HG02870 (cell line): ENCODE measurements at regions not wholly inside any gene's neighbourhood (a gene's known extent, or its start where the extent isn't known, plus 50 kb on each side); places are given as distances from the start of the nearest gene placed in this dataset.
"Not testable (repeated sequence)": the region's sequence is repeated elsewhere in the genome, so short reads cannot be mapped to it uniquely, and the experiment has no call there.

Experiments
- ATAC-seq: cut with Tn5 transposase; IDR thresholded peaks from one replicate; pipeline ENCODE4 v1.9.1; 2021; ENCODE audit warnings: mild to moderate bottlenecking, moderate library complexity; ENCODE audit not compliant: unreplicated experiment

DNA sequence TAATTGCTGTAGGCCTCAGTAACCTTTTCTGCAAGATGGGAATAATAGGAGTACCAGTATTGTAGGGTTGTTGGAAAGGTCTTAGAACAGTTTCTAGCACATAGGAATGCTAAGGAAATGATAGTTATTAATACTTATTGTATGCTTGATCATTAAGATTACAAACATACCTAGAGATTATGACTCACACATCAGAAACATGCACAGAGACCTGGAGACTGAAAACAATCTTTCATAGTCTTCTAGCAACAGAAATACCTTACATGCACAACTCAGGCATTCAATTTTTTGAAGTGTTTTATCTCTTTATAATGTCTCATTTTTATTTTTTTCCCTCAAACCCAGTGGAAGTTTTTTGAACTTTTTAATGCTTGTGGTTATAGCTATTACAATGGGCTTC is 104.4 kb upstream of the ZBTB20 start:
- no peak for ATAC-seq

GRCh38 chr3:115252679-115253078 is 105.6 kb upstream of the ZBTB20 start:
- no peak for ATAC-seq

GRCh38 chr3:115254492-115255196 is 107.6 kb upstream of the ZBTB20 start:
- ATAC-seq = no peak

GRCh38 chr3:115255197-115255585 is 108.1 kb upstream of the ZBTB20 start:
- no peak for ATAC-seq

GRCh38 chr3:115270849-115271248 is 123.8 kb upstream of the ZBTB20 start:
- ATAC-seq = no peak

GRCh38 chr3:115272036-115272824 is 125.1 kb upstream of the ZBTB20 start:
- no peak for ATAC-seq

DNA sequence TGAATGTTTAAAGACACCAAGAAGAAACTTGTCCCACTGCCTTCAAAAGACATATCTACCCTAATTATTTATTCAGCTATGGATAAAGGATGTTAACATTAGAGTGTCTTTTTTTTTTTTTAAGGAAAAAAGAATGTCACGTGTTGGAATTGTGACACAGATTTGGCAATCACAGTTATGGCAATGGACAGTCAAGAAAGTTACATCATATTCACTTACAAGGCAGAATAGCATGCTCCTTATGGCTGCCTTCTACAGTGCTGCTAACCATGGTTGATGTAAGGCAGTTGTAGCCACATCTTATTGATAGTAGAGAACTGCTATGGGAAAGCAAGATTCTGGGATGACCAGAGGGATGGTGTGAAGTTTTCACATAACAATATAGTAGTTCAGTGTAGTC is 128.8 kb upstream of the ZBTB20 start:
- ATAC-seq = no peak

- no peak for ATAC-seq
These were observed 132.9 kb upstream of the ZBTB20 start for GRCh38 chr3:115279939-115280338.

GRCh38 chr3:115280506-115280905 is 133.4 kb upstream of the ZBTB20 start:
- no peak for ATAC-seq

DNA sequence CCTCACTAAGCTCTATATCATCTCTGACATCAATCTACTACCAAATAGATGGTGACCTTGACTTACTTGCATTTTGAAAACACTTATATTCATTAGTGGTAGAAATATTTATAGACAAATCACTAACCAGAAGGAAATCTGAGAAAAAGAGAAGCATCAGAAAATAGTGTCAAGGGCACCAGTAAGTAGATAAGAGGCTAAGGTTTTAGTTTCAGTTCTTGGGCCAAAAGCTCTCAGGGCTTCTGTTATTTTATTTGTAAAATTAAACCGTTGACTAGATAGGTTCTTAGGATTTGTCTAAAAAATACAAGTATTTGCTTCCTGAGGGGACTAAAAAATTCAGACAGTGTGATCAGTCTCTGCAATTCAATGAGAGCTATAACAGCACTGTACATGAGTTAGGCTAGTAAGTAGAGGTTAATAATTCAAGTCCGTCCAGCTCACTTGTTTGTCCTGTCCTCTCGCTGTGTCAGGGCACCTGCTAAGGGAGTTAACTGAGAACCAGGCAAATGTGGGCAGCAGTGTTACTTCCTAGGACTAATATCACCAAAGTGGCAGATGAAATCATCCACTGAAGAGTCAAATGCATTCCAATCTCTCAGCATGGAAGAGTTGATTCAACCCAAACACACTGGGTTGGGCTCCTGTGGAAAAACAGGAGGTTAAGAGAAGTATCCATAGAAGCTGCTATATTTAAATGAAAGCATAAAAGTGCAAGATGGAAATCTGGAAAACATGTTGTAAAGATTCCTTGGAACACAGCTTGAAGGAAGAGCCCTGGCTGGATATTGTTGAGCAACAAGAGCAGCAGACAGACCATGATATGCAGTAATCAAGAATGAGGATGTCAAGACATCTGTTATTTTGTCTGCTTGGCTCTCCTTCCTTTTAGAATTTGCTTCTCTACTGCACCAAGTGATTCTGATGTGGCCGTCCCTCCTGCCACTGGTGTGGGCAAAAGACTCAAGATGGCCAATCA is 134.9 kb upstream of the ZBTB20 start:
- no peak for ATAC-seq

GRCh38 chr3:115284980-115285379 is 137.9 kb upstream of the ZBTB20 start:
- no peak for ATAC-seq

GRCh38 chr3:115286529-115287197 is 139.6 kb upstream of the ZBTB20 start:
- ATAC-seq = no peak

DNA sequence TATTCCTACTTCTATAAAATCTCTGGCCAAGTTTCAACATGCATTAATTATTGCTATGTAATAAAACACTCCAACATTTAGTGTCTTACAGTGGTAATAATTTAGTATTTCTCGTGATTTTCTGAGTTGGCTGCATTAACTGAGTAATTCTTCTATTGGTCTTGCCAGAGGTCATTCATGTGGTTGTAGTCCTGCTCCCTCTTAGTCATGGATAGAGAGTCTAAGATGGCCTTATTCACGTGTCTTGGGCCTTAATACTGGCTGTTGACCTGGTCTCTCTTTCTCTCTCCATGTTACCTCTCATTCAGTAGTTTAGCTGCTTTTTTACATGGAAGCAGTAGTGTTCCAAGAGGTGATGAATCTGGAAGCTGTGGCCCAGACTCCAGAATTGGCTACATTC is 140.1 kb upstream of the ZBTB20 start:
- ATAC-seq = no peak

DNA sequence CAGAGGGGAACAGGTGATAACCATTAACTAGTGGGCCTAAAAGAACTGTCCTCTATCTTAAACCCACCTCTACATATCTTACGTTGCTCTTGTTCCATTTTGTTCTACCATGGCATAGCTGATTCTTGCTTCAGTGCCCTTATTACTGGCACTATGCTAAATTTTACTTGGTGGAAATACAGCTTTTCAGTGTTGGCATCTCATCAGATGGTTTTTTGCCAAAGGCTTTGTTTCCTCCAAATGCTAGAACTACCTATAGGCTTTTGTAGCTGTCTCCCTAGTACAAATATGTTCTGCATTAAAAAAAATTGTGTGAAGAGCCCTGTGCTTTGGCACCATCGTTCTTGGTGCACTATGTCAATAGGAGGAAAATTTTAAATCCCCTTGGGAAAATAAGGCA is 145.0 kb upstream of the ZBTB20 start:
- ATAC-seq = no peak

DNA sequence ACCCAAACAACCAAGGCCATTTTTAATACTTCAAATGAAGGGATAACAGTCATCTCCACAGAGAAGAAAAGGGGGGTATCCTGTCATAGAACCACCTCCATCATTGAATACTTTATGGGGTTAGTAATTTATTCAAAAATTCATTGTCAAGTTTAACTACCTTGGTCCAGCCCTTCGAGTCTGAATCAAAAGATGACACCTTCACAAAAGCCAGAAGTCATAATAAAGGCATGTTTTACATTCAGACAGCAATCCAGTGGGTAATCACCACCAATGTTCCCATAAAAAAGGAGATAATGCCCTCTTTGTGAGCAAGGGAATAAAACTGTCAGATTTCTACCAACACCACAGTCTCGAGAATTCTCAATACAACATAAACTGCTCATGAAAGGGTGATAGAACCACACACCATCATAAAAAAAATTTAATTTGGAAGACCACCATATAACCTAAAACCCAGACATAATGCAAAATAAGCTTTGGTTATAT is 145.6 kb upstream of the ZBTB20 start:
- ATAC-seq = no peak

GRCh38 chr3:115293321-115293720 is 146.2 kb upstream of the ZBTB20 start:
- no peak for ATAC-seq

GRCh38 chr3:115301364-115301860 is 154.3 kb upstream of the ZBTB20 start:
- no peak for ATAC-seq

DNA sequence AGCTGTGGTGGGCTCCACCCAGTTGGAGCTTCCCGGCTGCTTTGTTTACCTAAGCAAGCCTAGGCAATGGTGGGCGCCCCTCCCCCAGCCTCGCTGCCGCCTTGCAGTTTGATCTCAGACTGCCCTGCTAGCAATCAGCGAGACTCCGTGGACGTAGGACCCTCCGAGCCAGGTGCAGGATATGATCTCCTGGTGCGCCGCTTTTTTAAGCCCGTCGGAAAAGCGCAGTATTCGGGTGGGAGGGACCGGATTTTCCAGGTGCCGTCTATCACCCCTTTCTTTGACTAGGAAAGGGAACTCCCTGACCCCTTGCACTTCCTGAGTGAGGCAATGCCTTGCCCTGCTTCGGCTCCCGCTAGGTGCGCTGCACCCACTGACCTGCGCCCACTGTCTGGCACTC is 170.9 kb upstream of the ZBTB20 start:
- ATAC-seq = not testable (repeated sequence)

DNA sequence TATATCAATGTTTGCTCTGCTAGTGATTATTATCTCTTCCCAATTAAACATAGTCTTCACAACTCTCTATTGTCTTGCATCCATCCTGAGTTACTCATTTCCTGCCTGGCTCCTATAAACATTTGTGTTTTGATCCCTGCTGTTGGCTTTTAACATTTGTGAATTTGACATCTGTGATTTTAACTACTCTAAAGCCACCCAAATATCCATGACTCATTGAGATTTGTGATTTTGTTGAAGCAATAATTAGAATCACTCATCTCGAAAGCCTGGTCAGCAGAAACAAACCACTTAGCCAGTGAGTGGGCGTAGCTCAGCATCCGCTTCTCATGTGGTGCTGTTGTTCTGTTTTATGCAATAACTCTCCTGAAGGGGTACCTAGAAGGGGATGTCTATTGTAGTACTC is 174.3 kb upstream of the ZBTB20 start:
- peak; percentile 70 for ATAC-seq

GRCh38 chr3:115322901-115323300 is 175.8 kb upstream of the ZBTB20 start:
- no peak for ATAC-seq
